Muscle of leg (tissue), 3 donors: ENCODE measurements at regions not wholly inside any gene's neighbourhood (a gene's known extent, or its start where the extent isn't known, plus 50 kb on each side); places are given as distances from the start of the nearest gene placed in this dataset.

ENCODE experiments used
- DNase-seq: peaks from one replicate; pipeline ENCODE4 v3.0.0; 2013
- H3K27ac ChIP-seq: one replicate; pipeline ENCODE4 v1.5.1; 2013; ENCODE audit warnings: mild to moderate bottlenecking, low read length, control low read depth
- H3K27me3 ChIP-seq: one replicate; pipeline ENCODE4 v1.6.1; 2013; ENCODE audit warnings: low read length; ENCODE audit not compliant: control insufficient read depth, insufficient read depth
- H3K36me3 ChIP-seq: one replicate; pipeline ENCODE4 v1.6.1; 2013; ENCODE audit warnings: low read length; ENCODE audit not compliant: control insufficient read depth, insufficient read depth
- H3K4me1 ChIP-seq: one replicate; pipeline ENCODE4 v1.6.1; 2013; ENCODE audit warnings: low read length; ENCODE audit not compliant: control insufficient read depth, insufficient read depth
- H3K4me3 ChIP-seq: one replicate; pipeline ENCODE4 v1.5.1; 2013; ENCODE audit warnings: low read length, control low read depth
- H3K9me3 ChIP-seq: replicated peaks from 2 replicates; pipeline ENCODE4 v1.6.1; 2013; ENCODE audit warnings: low read depth, low read length; ENCODE audit not compliant: control insufficient read depth
- WGBS: methylation state at CpG from one replicate; pipeline ENCODE4 v1.1.5; 2013; ENCODE audit warnings: missing lambda C conversion rate; ENCODE audit not compliant: insufficient coverage; 5-methylcytosine and 5-hydroxymethylcytosine counted together

DNA sequence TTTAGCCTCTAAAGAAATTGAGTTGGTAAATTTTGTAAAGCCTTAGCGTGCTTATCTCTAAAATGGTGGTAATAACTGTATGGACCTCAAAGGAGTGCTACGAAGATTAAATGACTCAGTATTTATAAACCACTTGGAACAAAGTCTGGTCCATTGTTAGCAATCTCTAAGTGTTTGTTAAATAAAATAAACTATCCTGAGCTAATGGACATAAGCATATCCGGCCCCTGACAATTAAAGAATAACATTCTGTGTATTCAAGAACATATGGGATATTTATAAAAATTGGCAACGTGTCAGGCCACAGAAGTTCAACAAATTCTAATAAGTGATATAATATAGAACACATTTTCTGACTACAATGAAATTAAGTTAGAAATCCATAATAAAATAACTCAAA, 71.0 kb downstream of the MYEOV start:
- WGBS: no CpG with 5 or more reads among the region's 4 CpGs
- H3K9me3 ChIP-seq: peaks cover 11% of the 10 kb centered on the region
- no peaks in the 10 kb centered on the region for H3K36me3 ChIP-seq
- H3K27ac ChIP-seq: no peak overlapping the region
- H3K4me3 ChIP-seq: no peak overlapping the region
- DNase-seq: no peak
- H3K27me3 ChIP-seq: no peaks in the 10 kb centered on the region
- peaks cover 2% of the 10 kb centered on the region for H3K4me1 ChIP-seq

DNA sequence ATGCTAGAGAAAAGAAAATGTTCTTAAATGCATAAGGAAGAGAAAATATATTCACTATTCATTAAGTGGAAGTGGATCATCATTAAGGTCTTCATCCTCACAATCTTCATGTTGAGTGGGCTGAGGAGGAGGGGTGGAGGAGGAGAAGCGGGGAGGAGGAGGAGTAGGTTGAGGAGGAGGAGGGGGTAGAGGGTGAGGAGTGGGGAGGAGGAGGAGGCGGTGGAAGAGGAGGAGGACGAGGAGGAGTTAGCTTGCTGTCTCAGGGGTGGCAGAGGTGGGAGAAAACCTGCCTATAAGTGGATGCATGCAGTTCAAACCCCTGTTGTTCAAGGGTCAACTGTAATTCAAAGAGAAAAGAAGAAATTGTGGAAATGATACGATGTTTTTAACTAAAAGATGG, 71.6 kb downstream of the MYEOV start:
- Histone ChIP-seq H3K36me3 (no peaks in the 10 kb centered on the region), H3K27me3 (no peaks in the 10 kb centered on the region), H3K27ac (no peak overlapping the region), H3K4me3 (no peak overlapping the region), H3K4me1 (peaks cover 2% of the 10 kb centered on the region), H3K9me3 (peaks cover 12% of the 10 kb centered on the region)
- WGBS: 19% methylated on average over 3 of the region's 4 CpGs
- DNase-seq: no peak

- no peaks in the 10 kb centered on the region for H3K4me1 ChIP-seq
- WGBS: no CpG with 5 or more reads among the region's 3 CpGs
- H3K9me3 ChIP-seq: peaks cover 12% of the 10 kb centered on the region
- no peak for DNase-seq
- no peak overlapping the region for H3K27ac ChIP-seq
- no peaks in the 10 kb centered on the region for H3K27me3 ChIP-seq
- no peaks in the 10 kb centered on the region for H3K36me3 ChIP-seq
- H3K4me3 ChIP-seq: no peak overlapping the region
These were observed 72.6 kb downstream of the MYEOV start for GRCh38 chr11:69366591-69366990.

DNA sequence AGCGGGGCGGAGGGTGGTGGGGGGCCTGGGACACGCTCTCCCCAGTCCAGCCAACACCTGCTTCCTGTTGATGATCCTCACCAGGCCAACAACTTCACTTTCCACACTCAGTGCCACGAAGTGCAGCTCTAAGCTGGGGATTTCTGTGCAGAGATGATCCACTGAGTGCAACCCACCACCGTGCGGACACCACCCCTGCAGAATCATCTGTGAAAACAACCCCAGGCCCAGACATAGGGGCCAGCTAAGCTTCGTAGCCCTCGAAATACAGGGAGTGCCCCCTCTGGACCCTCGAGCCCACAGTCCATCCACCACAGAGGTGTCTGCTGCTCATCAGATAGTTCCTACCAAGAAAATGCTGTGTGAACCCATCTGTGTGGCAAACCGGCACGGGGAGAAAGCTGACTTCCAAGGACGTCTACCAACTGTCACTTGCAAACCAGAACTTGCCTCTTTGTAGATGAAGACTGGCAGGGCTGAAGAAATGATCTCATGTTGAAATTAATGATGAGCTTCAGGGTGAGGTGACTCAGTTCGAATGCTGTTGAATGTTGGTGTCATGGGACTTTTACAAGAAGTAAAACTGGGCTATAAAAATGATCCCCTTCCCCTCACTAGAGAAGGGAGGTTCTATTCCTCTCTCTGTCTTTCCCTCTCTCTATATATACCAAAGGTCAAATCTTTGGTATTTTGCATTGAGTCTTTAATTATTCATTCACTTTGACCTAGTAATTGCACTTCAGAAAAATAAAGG, 73.4 kb downstream of the MYEOV start:
- Histone ChIP-seq H3K36me3 (no peaks in the 10 kb centered on the region), H3K9me3 (peaks cover 10% of the 10 kb centered on the region), H3K4me3 (no peak overlapping the region), H3K4me1 (no peaks in the 10 kb centered on the region), H3K27ac (no peak overlapping the region), H3K27me3 (peaks cover 2% of the 10 kb centered on the region)
- no peak for DNase-seq
- WGBS: 65% methylated on average over 5 of the region's 13 CpGs

DNA sequence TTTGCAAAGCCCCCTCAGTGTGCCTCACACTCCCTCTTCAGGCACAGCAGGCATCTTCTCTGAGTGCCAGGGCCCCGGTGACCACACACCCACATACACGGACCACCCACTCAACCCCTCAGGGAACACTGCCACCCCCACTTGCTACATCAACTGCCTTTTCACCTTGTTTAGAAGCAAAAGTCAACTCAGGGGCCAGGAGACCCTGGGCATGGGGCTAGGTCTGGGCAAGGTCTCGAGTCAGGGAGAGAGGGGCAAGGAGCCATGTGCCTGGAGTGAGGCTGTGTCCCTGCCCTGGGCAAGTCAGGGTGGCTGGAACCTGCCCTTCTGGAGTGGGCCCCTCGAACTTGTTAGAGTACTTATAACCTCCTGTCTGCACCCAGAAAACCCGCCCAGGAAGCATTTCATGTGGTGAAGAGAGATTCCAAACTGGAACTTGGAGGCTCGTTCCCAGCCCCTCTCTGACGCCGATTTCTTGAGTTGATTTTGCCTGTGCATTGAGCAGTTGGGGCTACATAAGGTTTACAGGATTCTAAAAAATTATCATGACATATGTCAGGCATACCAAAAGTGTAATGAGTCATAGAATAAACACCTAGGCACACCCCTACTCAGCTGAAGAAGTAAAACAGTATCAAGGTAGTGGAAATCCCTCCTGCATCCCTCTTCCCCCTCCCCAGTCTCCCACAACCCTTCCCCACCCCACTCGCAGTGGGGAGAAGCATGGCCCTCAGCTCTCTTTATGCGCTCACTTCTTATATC, 74.3 kb downstream of the MYEOV start:
- Histone ChIP-seq H3K4me1 (no peaks in the 10 kb centered on the region), H3K27me3 (peaks cover 2% of the 10 kb centered on the region), H3K4me3 (no peak overlapping the region), H3K36me3 (no peaks in the 10 kb centered on the region), H3K27ac (no peak overlapping the region), H3K9me3 (peaks cover 10% of the 10 kb centered on the region)
- DNase-seq: no peak
- WGBS: 100% methylated on average over 1 of the region's 10 CpGs

DNA sequence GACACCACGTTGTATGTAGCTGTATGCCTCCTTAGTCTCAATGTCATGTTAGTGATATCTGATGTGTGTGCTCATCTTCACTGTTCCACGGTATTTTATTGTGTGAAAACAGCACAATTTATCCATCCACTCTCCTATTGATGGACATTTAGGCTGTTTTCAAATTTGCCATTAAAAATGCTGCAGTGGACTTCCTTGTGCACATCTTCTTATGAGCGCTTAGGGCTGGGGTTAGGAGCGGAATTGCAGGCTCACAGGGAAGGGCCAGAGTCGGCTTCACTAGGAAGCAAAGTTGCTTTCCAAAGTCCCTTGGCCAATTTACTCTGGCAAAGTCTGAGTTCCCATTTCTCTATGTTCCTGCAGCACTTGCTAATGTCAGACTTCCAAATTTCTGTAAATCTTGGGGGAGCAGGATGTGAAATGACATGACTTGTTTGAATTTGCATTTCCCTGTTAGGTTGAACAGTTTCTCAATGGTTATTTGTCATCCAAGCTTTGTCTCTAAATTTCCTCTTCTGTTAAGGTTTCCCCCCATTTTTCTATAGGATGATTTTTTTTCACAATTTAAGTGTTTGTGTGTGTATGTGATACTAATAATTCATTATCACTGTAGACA, 75.4 kb downstream of the MYEOV start:
- H3K9me3 ChIP-seq: peaks cover 10% of the 10 kb centered on the region
- H3K27me3 ChIP-seq: peaks cover 2% of the 10 kb centered on the region
- peaks cover 5% of the 10 kb centered on the region for H3K4me1 ChIP-seq
- no peaks in the 10 kb centered on the region for H3K36me3 ChIP-seq
- WGBS: 100% methylated on average over 2 of the region's 5 CpGs
- no peak for DNase-seq
- H3K4me3 ChIP-seq: no peak overlapping the region
- H3K27ac ChIP-seq: no peak overlapping the region

GRCh38 chr11:69369945-69370344, 76.0 kb downstream of the MYEOV start:
- peaks cover 10% of the 10 kb centered on the region for H3K9me3 ChIP-seq
- no peaks in the 10 kb centered on the region for H3K36me3 ChIP-seq
- H3K4me3 ChIP-seq: no peak overlapping the region
- DNase-seq: no peak
- peaks cover 11% of the 10 kb centered on the region for H3K4me1 ChIP-seq
- peaks cover 2% of the 10 kb centered on the region for H3K27me3 ChIP-seq
- 100% methylated on average over 1 of the region's 2 CpGs for WGBS
- no peak overlapping the region for H3K27ac ChIP-seq

- 84% methylated on average over 10 of the region's 13 CpGs for WGBS
These were observed 77.2 kb downstream of the MYEOV start for GRCh38 chr11:69370984-69371709.

GRCh38 chr11:69371731-69372588, 78.0 kb downstream of the MYEOV start:
- DNase-seq: no peak
- Histone ChIP-seq H3K4me1 (peaks cover 31% of the 10 kb centered on the region), H3K4me3 (no peak overlapping the region), H3K36me3 (no peaks in the 10 kb centered on the region), H3K9me3 (peaks cover 10% of the 10 kb centered on the region), H3K27ac (no peak overlapping the region), H3K27me3 (peaks cover 2% of the 10 kb centered on the region)
- 85% methylated on average over 16 of the region's 17 CpGs for WGBS

More at GRCh38 chr11:69370984-69371709, 77.2 kb downstream of the MYEOV start:
- Histone ChIP-seq H3K27me3 (peaks cover 2% of the 10 kb centered on the region), H3K27ac (no peak overlapping the region), H3K36me3 (no peaks in the 10 kb centered on the region), H3K4me3 (no peak overlapping the region), H3K9me3 (peaks cover 10% of the 10 kb centered on the region), H3K4me1 (peaks cover 23% of the 10 kb centered on the region)
- no peak for DNase-seq
